GM12864 (cell line): ENCODE measurements at regions not wholly inside any gene's neighbourhood (a gene's known extent, or its start where the extent isn't known, plus 50 kb on each side); places are given as distances from the start of the nearest gene placed in this dataset.
A peak's percentile ranks its signal among the peaks of the same experiment; 100 is the strongest.

Experiments used
- DNase-seq: peaks from one replicate; pipeline ENCODE4 v3.0.0-alpha.2; 2011; ENCODE audit warnings: low read depth
- H3K4me3 ChIP-seq: 2 replicates; pipeline ENCODE4 v1.5.1; 2011; ENCODE audit warnings: mild to moderate bottlenecking, low read depth, low read length, control low read depth
- CTCF ChIP-seq: IDR thresholded peaks from 2 replicates; pipeline ENCODE4 v1.5.1; 2011; ENCODE audit warnings: low read depth, mild to moderate bottlenecking, moderate library complexity, low read length, control low read depth, inconsistent platforms; ENCODE audit errors: missing control alignments

DNA sequence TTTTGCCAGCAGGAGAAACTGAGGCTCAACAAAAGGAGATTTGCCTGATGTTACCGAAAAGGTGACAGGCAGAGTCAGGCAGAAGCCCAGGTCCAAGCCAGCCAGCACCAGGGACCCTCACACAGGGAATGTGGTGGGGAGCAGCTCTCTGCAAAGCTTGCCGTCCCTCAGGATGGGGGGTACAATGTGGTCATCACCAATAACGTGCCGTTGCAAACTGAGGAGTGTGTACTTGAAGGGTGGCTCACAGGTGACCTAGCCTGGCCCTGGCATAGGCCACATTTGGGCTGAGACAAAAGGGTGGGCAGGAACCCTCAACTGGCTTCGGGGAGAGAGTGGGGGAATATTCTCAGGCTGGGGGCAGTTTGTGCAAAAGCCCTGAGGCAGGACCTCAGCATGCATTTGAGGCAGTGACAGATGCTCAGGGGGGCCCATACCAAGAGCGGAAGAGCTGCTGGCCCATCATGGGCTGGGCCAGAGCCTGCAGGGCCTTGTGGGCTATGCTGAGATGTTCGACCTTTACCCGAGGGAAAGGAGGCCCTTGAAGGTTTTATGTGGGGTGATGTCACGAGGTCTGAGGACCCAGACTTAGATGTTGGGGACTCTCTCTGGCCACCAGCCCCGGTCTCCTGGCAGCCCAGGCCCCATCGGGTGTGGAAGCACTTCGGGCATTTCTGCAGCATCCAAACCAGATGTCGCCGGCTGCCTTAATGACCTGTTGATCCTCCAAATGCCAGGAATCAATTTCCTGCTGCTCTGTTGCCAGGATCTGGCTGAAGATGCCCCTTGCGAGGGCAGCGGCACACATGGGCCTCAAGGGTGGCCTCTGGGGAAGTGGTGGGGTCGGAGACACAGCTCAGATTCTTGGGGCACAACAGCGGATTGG lies 57.4 kb upstream of the SHISAL1 start:
- no peak overlapping the region for H3K4me3 ChIP-seq
- no peak for DNase-seq
- TF ChIP-seq CTCF = no peak

GRCh38 chr22:44369293-44369661 lies 56.5 kb upstream of the SHISAL1 start:
- peak; percentile 6 for TF ChIP-seq CTCF
- no peak overlapping the region for H3K4me3 ChIP-seq
- DNase-seq = no peak

DNA sequence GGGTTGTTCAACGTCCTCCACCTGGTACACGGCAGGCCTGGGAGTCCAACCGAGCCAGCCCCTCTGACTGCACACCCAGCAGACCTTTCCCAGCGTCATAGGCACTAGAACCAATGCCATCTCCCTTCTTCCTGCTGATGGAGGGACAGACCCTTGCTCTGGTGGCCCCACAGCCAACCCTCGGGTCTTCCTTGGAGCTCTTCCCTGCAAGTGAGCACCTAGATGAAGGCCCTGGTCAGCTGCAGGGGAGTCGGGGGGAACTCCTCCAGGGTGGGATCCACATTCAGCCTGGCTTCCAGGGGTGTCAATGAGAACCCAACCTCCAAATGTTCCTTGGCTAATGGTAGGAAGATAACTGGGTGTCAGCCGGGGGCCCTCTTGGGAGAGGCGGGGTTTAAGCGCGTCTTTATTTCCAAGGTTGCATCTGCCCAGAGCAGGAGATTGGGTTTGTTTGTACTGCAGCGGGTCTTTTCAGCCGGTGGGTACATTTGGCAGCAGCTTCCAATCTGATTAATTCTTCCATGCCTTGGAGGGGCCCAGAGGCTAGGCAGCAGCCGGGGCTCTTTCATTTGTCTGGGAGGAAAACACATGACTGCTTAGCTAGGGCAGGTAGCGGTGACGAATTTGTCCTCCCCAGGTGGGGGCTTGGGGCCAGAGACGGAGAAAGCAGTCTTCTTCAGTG lies 56.0 kb upstream of the SHISAL1 start:
- no peak overlapping the region for H3K4me3 ChIP-seq
- TF ChIP-seq CTCF = no peak
- no peak for DNase-seq

- H3K4me3 ChIP-seq = no peak overlapping the region
- no peak for TF ChIP-seq CTCF
- no peak for DNase-seq
Observed at GRCh38 chr22:44366372-44367300, 53.9 kb upstream of the SHISAL1 start.

DNA sequence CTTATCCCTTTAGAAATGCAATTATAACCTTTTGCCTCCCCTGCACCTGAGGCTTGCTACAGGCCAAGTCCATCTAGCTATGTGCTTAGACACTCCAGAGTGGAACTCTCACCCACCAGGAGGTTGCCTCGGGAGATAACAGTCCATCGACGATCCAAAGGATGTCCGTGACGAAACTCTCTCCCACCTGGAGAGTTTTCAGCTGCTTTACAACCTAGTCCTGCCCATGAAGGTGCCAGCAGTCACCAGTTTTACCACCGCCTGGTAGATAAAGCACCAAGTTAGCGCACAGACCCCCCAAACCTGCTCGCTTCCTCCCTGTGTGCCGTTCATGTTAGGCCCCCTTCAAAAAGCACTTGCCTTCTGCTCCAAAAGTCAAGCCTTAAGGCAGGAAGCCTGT lies 53.1 kb upstream of the SHISAL1 start:
- H3K4me3 ChIP-seq = no peak overlapping the region
- no peak for DNase-seq
- TF ChIP-seq CTCF = no peak

DNA sequence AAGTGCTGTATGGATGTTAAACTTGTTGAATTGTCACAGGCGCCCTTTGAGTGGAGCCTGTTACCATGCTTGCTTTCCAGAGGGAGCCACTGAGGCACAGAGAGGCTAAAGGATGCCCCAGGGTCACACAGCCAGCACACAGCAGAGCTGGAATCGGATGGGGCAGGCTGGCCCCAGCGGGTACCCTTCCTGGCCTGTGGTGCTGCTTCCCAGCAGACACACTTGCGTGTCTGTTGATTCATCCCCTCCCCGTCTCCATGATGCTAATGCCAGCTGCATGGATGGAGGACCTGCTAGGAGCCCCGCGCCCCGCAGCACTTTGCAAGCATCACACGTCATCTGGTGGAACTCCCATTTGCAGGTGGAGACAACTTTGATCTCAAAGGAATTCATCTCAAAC lies 52.4 kb upstream of the SHISAL1 start:
- no peak for DNase-seq
- H3K4me3 ChIP-seq = no peak overlapping the region
- no peak for TF ChIP-seq CTCF
